MM.1S (cell line): ENCODE measurements at regions not wholly inside any gene's neighbourhood (a gene's known extent, or its start where the extent isn't known, plus 50 kb on each side); places are given as distances from the start of the nearest gene placed in this dataset.
A peak's percentile ranks its signal among the peaks of the same experiment; 100 is the strongest.

Experiments
- DNase-seq: peaks from one replicate; pipeline ENCODE4 v3.0.0-alpha.2; 2015
- H2AFZ ChIP-seq: fragments of 300-600 bp; sonication (generic); 2 replicates; pipeline ENCODE4 v1.6.0; 2016; ENCODE audit warnings: antibody characterized with exemption, low read length
- H3F3A ChIP-seq: fragments of 300-600 bp; sonication (generic); 2 replicates; pipeline ENCODE4 v1.6.1; 2016; ENCODE audit warnings: mild to moderate bottlenecking, antibody characterized with exemption, low read length, moderate library complexity, mixed read lengths; ENCODE audit not compliant: insufficient read depth
- H3K27ac ChIP-seq: fragments of 300-600 bp; sonication (generic); 2 replicates; pipeline ENCODE4 v1.5.1; 2016; ENCODE audit warnings: mild to moderate bottlenecking, low read length
- H3K27me3 ChIP-seq: fragments of 300-600 bp; sonication (generic); replicated peaks from 2 replicates; pipeline ENCODE4 v1.6.0; 2016; ENCODE audit warnings: low read length; ENCODE audit not compliant: insufficient read depth
- H3K36me3 ChIP-seq: fragments of 300-600 bp; sonication (generic); replicated peaks from 2 replicates; pipeline ENCODE4 v1.6.1; 2016; ENCODE audit warnings: mild to moderate bottlenecking, low read length, mixed read lengths; ENCODE audit not compliant: insufficient read depth
- H3K4me1 ChIP-seq: fragments of 300-600 bp; sonication (generic); 2 replicates; pipeline ENCODE4 v1.6.1; 2016; ENCODE audit warnings: low read length, mixed read lengths
- H3K4me2 ChIP-seq: fragments of 300-600 bp; sonication (generic); 2 replicates; pipeline ENCODE4 v1.6.0; 2016; ENCODE audit warnings: low read depth, low read length
- H3K4me3 ChIP-seq: fragments of 300-600 bp; sonication (generic); 2 replicates; pipeline ENCODE4 v1.5.1; 2016; ENCODE audit warnings: low read length, mixed read lengths
- H3K79me2 ChIP-seq: fragments of 300-600 bp; sonication (generic); 2 replicates; pipeline ENCODE4 v1.6.1; 2016; ENCODE audit warnings: mixed run types, low read length, mixed read lengths
- H3K9ac ChIP-seq: fragments of 300-600 bp; sonication (generic); 2 replicates; pipeline ENCODE4 v1.6.1; 2016; ENCODE audit warnings: low read length, mixed read lengths
- H3K9me2 ChIP-seq: fragments of 300-600 bp; sonication (generic); replicated peaks from 2 replicates; pipeline ENCODE4 v1.6.1; 2016; ENCODE audit warnings: mild to moderate bottlenecking, low read length, mixed read lengths; ENCODE audit not compliant: insufficient read depth
- H3K9me3 ChIP-seq: fragments of 300-600 bp; sonication (generic); replicated peaks from 2 replicates; pipeline ENCODE4 v1.6.1; 2016; ENCODE audit warnings: mild to moderate bottlenecking, low read length, mixed read lengths; ENCODE audit not compliant: insufficient read depth
- H4K20me1 ChIP-seq: fragments of 300-600 bp; sonication (generic); 2 replicates; pipeline ENCODE4 v1.6.1; 2016; ENCODE audit warnings: mild to moderate bottlenecking, low read length, moderate library complexity, mixed read lengths; ENCODE audit not compliant: insufficient read depth
- EZH2 ChIP-seq: fragments of 300-600 bp; sonication (generic); optimal IDR thresholded peaks from 2 replicates; pipeline ENCODE3; 2017; ENCODE audit warnings: low read depth, mild to moderate bottlenecking, antibody characterized with exemption, low read length, mixed read lengths
- EZH2phosphoT487 ChIP-seq: fragments of 300-600 bp; sonication (generic); IDR thresholded peaks from 2 replicates; pipeline ENCODE4 v1.6.1; 2018; ENCODE audit warnings: antibody characterized with exemption, low read length
- TF ChIP-seq, protein P1 (sequence below): fragments of 300-600 bp; sonication (generic); IDR thresholded peaks from 2 replicates; pipeline ENCODE4 v1.5.1; 2016; ENCODE audit warnings: antibody characterized with exemption, low read length, mixed read lengths

- H3K9ac ChIP-seq, result no peak overlapping the region
Measured at GRCh38 chr18:43606795-43607194, 329.5 kb upstream of the SYT4 start.

GRCh38 chr18:43620936-43621335 lies 343.6 kb upstream of the SYT4 start:
- H3K4me1 ChIP-seq, result no peaks in the 10 kb centered on the region
- peak; percentile 42 for DNase-seq

More at GRCh38 chr18:43606795-43607194, 329.5 kb upstream of the SYT4 start:
- Histone ChIP-seq H3K27me3 (no peaks in the 10 kb centered on the region), H3K79me2 (no peaks in the 10 kb centered on the region), H3F3A (no peaks in the 10 kb centered on the region), H3K4me1 (no peaks in the 10 kb centered on the region), H3K9me2 (no peaks in the 10 kb centered on the region), H4K20me1 (no peaks in the 10 kb centered on the region), H2AFZ (no peak overlapping the region), H3K9me3 (no peaks in the 10 kb centered on the region), H3K27ac (no peak overlapping the region), H3K4me2 (no peak overlapping the region), H3K4me3 (no peak overlapping the region), H3K36me3 (no peaks in the 10 kb centered on the region)
- DNase-seq, result no peak
- no peak for TF ChIP-seq EZH2phosphoT487
- TF ChIP-seq EZH2, result no peak

DNA sequence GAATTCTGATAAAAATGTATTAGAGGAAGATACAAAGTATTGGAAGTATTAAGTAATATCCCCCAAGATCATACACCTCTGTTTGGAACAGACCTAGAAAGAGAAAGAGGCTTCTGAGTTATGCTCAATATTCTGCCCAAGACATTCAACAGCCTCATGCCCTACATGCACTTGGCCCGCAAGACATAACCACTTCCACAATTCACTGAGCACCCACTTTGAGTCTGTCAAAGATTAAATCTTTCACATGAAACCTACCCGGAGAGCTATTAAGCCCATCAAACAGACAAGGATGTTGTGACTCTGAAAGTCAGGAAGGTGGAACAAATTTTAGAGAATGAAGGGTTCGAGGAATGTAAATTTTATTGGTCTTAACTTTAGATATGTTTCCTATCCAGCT lies 344.7 kb upstream of the SYT4 start:
- H4K20me1 ChIP-seq, result no peaks in the 10 kb centered on the region
- H3K27me3 ChIP-seq, result no peaks in the 10 kb centered on the region
- no peaks in the 10 kb centered on the region for H3K9me3 ChIP-seq
- H3K9me2 ChIP-seq, result no peaks in the 10 kb centered on the region
- H3K27ac ChIP-seq, result no peak overlapping the region
- H3K79me2 ChIP-seq, result no peaks in the 10 kb centered on the region
- no peaks in the 10 kb centered on the region for H3F3A ChIP-seq
- no peak overlapping the region for H2AFZ ChIP-seq
- no peak overlapping the region for H3K4me3 ChIP-seq
- no peak for DNase-seq
- no peak for TF ChIP-seq EZH2
- TF ChIP-seq, protein P1, sequence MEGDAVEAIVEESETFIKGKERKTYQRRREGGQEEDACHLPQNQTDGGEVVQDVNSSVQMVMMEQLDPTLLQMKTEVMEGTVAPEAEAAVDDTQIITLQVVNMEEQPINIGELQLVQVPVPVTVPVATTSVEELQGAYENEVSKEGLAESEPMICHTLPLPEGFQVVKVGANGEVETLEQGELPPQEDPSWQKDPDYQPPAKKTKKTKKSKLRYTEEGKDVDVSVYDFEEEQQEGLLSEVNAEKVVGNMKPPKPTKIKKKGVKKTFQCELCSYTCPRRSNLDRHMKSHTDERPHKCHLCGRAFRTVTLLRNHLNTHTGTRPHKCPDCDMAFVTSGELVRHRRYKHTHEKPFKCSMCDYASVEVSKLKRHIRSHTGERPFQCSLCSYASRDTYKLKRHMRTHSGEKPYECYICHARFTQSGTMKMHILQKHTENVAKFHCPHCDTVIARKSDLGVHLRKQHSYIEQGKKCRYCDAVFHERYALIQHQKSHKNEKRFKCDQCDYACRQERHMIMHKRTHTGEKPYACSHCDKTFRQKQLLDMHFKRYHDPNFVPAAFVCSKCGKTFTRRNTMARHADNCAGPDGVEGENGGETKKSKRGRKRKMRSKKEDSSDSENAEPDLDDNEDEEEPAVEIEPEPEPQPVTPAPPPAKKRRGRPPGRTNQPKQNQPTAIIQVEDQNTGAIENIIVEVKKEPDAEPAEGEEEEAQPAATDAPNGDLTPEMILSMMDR, result no peak
- no peak for TF ChIP-seq EZH2phosphoT487
- H3K9ac ChIP-seq, result no peak overlapping the region
- no peak overlapping the region for H3K4me2 ChIP-seq
- H3K4me1 ChIP-seq, result no peaks in the 10 kb centered on the region
- H3K36me3 ChIP-seq, result no peaks in the 10 kb centered on the region

More at GRCh38 chr18:43620936-43621335, 343.6 kb upstream of the SYT4 start:
- Histone ChIP-seq H2AFZ (no peak overlapping the region), H3K9ac (no peak overlapping the region), H3K79me2 (no peaks in the 10 kb centered on the region), H4K20me1 (no peaks in the 10 kb centered on the region), H3K4me2 (no peak overlapping the region), H3K36me3 (no peaks in the 10 kb centered on the region), H3K27me3 (no peaks in the 10 kb centered on the region), H3K27ac (no peak overlapping the region), H3K9me3 (no peaks in the 10 kb centered on the region), H3K9me2 (no peaks in the 10 kb centered on the region), H3F3A (no peaks in the 10 kb centered on the region), H3K4me3 (no peak overlapping the region)
- no peak for TF ChIP-seq EZH2
- no peak for TF ChIP-seq EZH2phosphoT487
- TF ChIP-seq, protein P1, result peak; percentile 49

DNA sequence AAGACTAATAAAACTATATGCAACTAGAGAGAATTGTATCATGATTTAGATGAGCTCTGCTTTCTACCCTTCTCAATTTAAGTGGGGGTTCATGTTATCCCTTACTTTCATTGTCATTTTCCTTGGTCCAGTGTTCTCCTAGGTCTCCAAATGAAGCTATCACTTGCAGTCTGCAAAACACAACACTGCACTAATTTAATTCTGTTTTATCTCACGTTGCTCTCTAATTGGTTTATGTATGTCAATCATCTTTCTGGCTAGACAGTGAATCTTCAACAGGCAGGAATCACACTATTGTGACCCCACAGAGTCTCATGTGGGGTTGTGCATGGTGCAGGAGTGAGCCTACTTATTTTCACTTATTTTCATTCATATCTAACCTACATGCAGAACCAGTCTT lies 348.3 kb upstream of the SYT4 start:
- Histone ChIP-seq H3K9me3 (no peaks in the 10 kb centered on the region), H3K27me3 (no peaks in the 10 kb centered on the region), H3K9ac (no peak overlapping the region), H3K4me2 (no peak overlapping the region), H3K27ac (no peak overlapping the region), H4K20me1 (no peaks in the 10 kb centered on the region), H3F3A (no peaks in the 10 kb centered on the region), H3K4me3 (no peak overlapping the region), H2AFZ (no peak overlapping the region), H3K4me1 (no peaks in the 10 kb centered on the region), H3K36me3 (no peaks in the 10 kb centered on the region), H3K79me2 (no peaks in the 10 kb centered on the region), H3K9me2 (no peaks in the 10 kb centered on the region)
- TF ChIP-seq EZH2 (no peak), EZH2phosphoT487 (no peak)
- TF ChIP-seq, protein P1, result no peak
- no peak for DNase-seq
